A549 (cell line): ENCODE measurements at regions not wholly inside any gene's neighbourhood (a gene's known extent, or its start where the extent isn't known, plus 50 kb on each side); places are given as distances from the start of the nearest gene placed in this dataset.

Experiments used
- ATAC-seq, 2 experiments: fragments of 200-7000 bp in 1 of 2; fragments of >200 bp in 1 of 2; cut with Nextera tagmentation in 1 of 2; cut with Tn5 transposase in 1 of 2; 3 replicates each; pipeline versions ENCODE4 v1.8.0 to v1.9.1; 2018 to 2020; ENCODE audit warnings: mild to moderate bottlenecking in 1 of 2, moderate library complexity in 1 of 2
- CTCF ChIA-PET: fragments of 300-600 bp; sonication (Branson Sonifier 250); formaldehyde crosslinking; extraction: SDS; loops from one replicate; lab custom pipeline; 2021; ENCODE audit warnings: antibody characterized with exemption, inconsistent platforms; lab: Yijun Ruan, JAX
- POLR2A ChIA-PET: fragments of 350-600 bp; formaldehyde crosslinking; extraction: SDS; loops from one replicate; lab custom pipeline; 2021; ENCODE audit warnings: antibody characterized with exemption, inconsistent platforms; lab: Yijun Ruan, JAX
- DNase-seq, 2 experiments: peaks; one replicate each; pipeline versions ENCODE4 v3.0.0 to v3.0.0-alpha.2; 2011 to 2016; ENCODE audit warnings: low read depth in 1 of 2, low spot score in 1 of 2
- FAIRE-seq: peaks from 2 replicates; lab custom pipeline; 2011; peaks lifted over from hg19 to GRCh38; lab: Jason Lieb, UNC
- H3K27ac ChIP-seq, 2 experiments: fragments of >200 bp; sonication (Bioruptor Twin); formaldehyde crosslinking; 3 replicates each; pipeline ENCODE4 v1.5.1; 2016 to 2017
- H3K4me1 ChIP-seq: fragments of >200 bp; sonication (Bioruptor Twin); formaldehyde crosslinking; 3 replicates; pipeline ENCODE4 v1.6.1; 2016
- H3K4me2 ChIP-seq: fragments of >200 bp; sonication (Bioruptor Twin); formaldehyde crosslinking; 3 replicates; pipeline ENCODE4 v1.6.1; 2016
- H3K4me3 ChIP-seq: fragments of >200 bp; sonication (Bioruptor Twin); formaldehyde crosslinking; 3 replicates; pipeline ENCODE4 v1.5.1; 2016
- H3K9me3 ChIP-seq: fragments of >200 bp; sonication (Bioruptor Twin); formaldehyde crosslinking; 3 replicates; pipeline ENCODE4 v1.6.1; 2016
- CBX8 ChIP-seq: fragments of 200-600 bp; sonication (generic); IDR thresholded peaks from 2 replicates; pipeline ENCODE4 v1.6.1; 2016
- CEBPB ChIP-seq, 2 experiments: fragments of >200 bp in 1 of 2; sonication (Bioruptor Twin) in 1 of 2; formaldehyde crosslinking in 1 of 2; IDR thresholded peaks; 2 replicates each; pipeline ENCODE4 v1.6.1; 2012 to 2016
- EHF ChIP-seq: fragments of 250-450 bp; sonication (Bioruptor Pico); IDR thresholded peaks from 2 replicates; pipeline ENCODE4 v1.5.0; 2020; ENCODE audit warnings: mild to moderate bottlenecking
- EHMT2 ChIP-seq: fragments of 200-600 bp; sonication (generic); IDR thresholded peaks from 2 replicates; pipeline ENCODE4 v1.6.1; 2016; ENCODE audit warnings: antibody characterized with exemption, low read depth, mild to moderate bottlenecking, moderate library complexity
- FOSL2 ChIP-seq, 2 experiments: fragments of 450-650 bp in 1 of 2; fragments of >200 bp in 1 of 2; sonication (Bioruptor Twin) in 1 of 2; formaldehyde crosslinking; IDR thresholded peaks; 2 replicates each; pipeline versions ENCODE4 v1.5.0 to v1.6.1; 2016 to 2020; ENCODE audit warnings: mild to moderate bottlenecking in 1 of 2, moderate library complexity in 1 of 2
- FOXS1 ChIP-seq: fragments of 250-450 bp; sonication (Bioruptor Pico); IDR thresholded peaks from 2 replicates; pipeline ENCODE4 v1.5.0; 2020; ENCODE audit warnings: mild to moderate bottlenecking, moderate library complexity
- HEYL ChIP-seq: fragments of 250-450 bp; sonication (Bioruptor Pico); IDR thresholded peaks from 2 replicates; pipeline ENCODE4 v1.8.0; 2021; ENCODE audit warnings: mild to moderate bottlenecking, moderate library complexity
- HMGXB4 ChIP-seq: fragments of 250-450 bp; sonication (Bioruptor Pico); IDR thresholded peaks from 2 replicates; pipeline ENCODE4 v1.5.0; 2021; ENCODE audit warnings: mild to moderate bottlenecking, moderate library complexity, borderline replicate concordance
- HOXB5 ChIP-seq: fragments of 250-450 bp; sonication (Bioruptor Pico); IDR thresholded peaks from 2 replicates; pipeline ENCODE4 v1.5.0; 2020; ENCODE audit warnings: mild to moderate bottlenecking, moderate library complexity
- JUN ChIP-seq, 2 experiments: fragments of >200 bp; sonication (Bioruptor Twin); formaldehyde crosslinking; IDR thresholded peaks; 2 replicates in 1 of 2; 3 replicates in 1 of 2; pipeline ENCODE4 v1.6.1; 2016 to 2017
- KDM1A ChIP-seq: fragments of 200-600 bp; sonication (generic); IDR thresholded peaks from 2 replicates; pipeline ENCODE4 v1.6.1; 2016; ENCODE audit warnings: low read depth, mild to moderate bottlenecking
- KDM5A ChIP-seq: fragments of 200-600 bp; sonication (generic); IDR thresholded peaks from 2 replicates; pipeline ENCODE4 v1.6.1; 2016; ENCODE audit warnings: antibody characterized with exemption, mild to moderate bottlenecking
- MYC ChIP-seq: IDR thresholded peaks from 2 replicates; pipeline ENCODE4 v1.6.1; 2012; ENCODE audit warnings: mild to moderate bottlenecking, inconsistent platforms, low read length, improper control_type of control experiment, borderline replicate concordance
- PHF8 ChIP-seq: fragments of 200-600 bp; sonication (generic); IDR thresholded peaks from 2 replicates; pipeline ENCODE4 v1.6.1; 2016; ENCODE audit warnings: low read depth, mild to moderate bottlenecking, antibody characterized with exemption, moderate library complexity, borderline replicate concordance
- RAD21 ChIP-seq, 2 experiments: fragments of >200 bp in 1 of 2; sonication (Bioruptor Twin) in 1 of 2; formaldehyde crosslinking in 1 of 2; IDR thresholded peaks in 1 of 2; conservative IDR thresholded peaks in 1 of 2; 2 replicates in 1 of 2; 3 replicates in 1 of 2; pipeline ENCODE4 v1.6.1; 2012 to 2018; ENCODE audit warnings: inconsistent platforms in 1 of 2
- RARB ChIP-seq: fragments of 250-450 bp; sonication (Bioruptor Pico); IDR thresholded peaks from 2 replicates; pipeline ENCODE4 v1.8.0; 2021; ENCODE audit warnings: mild to moderate bottlenecking, moderate library complexity
- SMC3 ChIP-seq: fragments of >200 bp; sonication (Bioruptor Twin); formaldehyde crosslinking; IDR thresholded peaks from 3 replicates; pipeline ENCODE4 v1.6.1; 2018; ENCODE audit warnings: inconsistent platforms
- SREBF2 ChIP-seq: fragments of 450-650 bp; IDR thresholded peaks from 2 replicates; pipeline ENCODE4 v1.6.1; 2014; ENCODE audit warnings: mild to moderate bottlenecking, moderate library complexity
- ZNF302 ChIP-seq: fragments of 250-450 bp; sonication (Bioruptor Pico); IDR thresholded peaks from 2 replicates; pipeline ENCODE4 v1.9.0; 2021; ENCODE audit warnings: inconsistent platforms, mild to moderate bottlenecking, moderate library complexity
- WGBS: methylation state at CpG from one replicate; pipeline ENCODE4 v1.1.6; 2017; ENCODE audit errors: missing lambda C conversion rate; 5-methylcytosine and 5-hydroxymethylcytosine counted together
- TF ChIP-seq, protein P1 (sequence below): fragments of 200-600 bp; sonication (generic); IDR thresholded peaks from 2 replicates; pipeline ENCODE4 v1.6.1; 2016; ENCODE audit warnings: antibody characterized with exemption, mild to moderate bottlenecking, moderate library complexity
- TF ChIP-seq, protein P2 (sequence below): fragments of >200 bp; sonication (Bioruptor Twin); formaldehyde crosslinking; IDR thresholded peaks from 2 replicates; pipeline ENCODE4 v1.6.1; 2016
- TF ChIP-seq, protein P3 (sequence below): IDR thresholded peaks from 2 replicates; pipeline ENCODE4 v1.6.1; 2012

GRCh38 chr10:36383349-36383748 is 741.3 kb upstream of the FZD8 start:
- H3K4me3 ChIP-seq: no peak overlapping the region
- no peak for TF ChIP-seq SREBF2
- no peak for TF ChIP-seq PHF8
- TF ChIP-seq RAD21 (conservative IDR thresholded peaks at IDR 0.05 in 1 of 2, IDR thresholded peaks at IDR 0.05 in 1 of 2): no peak
- no peak for TF ChIP-seq CEBPB (IDR thresholded peaks at IDR 0.05)
- TF ChIP-seq KDM1A: no peak
- TF ChIP-seq KDM5A: no peak
- no peak for TF ChIP-seq FOXS1 (CRISPR knock-in tag)
- TF ChIP-seq SMC3: no peak
- TF ChIP-seq, protein P1, sequence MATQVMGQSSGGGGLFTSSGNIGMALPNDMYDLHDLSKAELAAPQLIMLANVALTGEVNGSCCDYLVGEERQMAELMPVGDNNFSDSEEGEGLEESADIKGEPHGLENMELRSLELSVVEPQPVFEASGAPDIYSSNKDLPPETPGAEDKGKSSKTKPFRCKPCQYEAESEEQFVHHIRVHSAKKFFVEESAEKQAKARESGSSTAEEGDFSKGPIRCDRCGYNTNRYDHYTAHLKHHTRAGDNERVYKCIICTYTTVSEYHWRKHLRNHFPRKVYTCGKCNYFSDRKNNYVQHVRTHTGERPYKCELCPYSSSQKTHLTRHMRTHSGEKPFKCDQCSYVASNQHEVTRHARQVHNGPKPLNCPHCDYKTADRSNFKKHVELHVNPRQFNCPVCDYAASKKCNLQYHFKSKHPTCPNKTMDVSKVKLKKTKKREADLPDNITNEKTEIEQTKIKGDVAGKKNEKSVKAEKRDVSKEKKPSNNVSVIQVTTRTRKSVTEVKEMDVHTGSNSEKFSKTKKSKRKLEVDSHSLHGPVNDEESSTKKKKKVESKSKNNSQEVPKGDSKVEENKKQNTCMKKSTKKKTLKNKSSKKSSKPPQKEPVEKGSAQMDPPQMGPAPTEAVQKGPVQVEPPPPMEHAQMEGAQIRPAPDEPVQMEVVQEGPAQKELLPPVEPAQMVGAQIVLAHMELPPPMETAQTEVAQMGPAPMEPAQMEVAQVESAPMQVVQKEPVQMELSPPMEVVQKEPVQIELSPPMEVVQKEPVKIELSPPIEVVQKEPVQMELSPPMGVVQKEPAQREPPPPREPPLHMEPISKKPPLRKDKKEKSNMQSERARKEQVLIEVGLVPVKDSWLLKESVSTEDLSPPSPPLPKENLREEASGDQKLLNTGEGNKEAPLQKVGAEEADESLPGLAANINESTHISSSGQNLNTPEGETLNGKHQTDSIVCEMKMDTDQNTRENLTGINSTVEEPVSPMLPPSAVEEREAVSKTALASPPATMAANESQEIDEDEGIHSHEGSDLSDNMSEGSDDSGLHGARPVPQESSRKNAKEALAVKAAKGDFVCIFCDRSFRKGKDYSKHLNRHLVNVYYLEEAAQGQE: no peak
- no peak for TF ChIP-seq CBX8
- TF ChIP-seq, protein P2, sequence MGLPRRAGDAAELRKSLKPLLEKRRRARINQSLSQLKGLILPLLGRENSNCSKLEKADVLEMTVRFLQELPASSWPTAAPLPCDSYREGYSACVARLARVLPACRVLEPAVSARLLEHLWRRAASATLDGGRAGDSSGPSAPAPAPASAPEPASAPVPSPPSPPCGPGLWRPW: no peak
- FAIRE-seq: no peak
- DNase-seq: no peak
- 54% methylated on average over 3 of the region's 3 CpGs for WGBS
- no peak for ATAC-seq
- ChIA-PET CTCF (interaction anchor here (2.0 kb wide), 1 partner anchor 12 kb away, joined by 5 read pairs; no protein-coding TSS in a partner anchor), POLR2A (no interaction called here)
- no peak overlapping the region for H3K4me2 ChIP-seq
- H3K4me1 ChIP-seq: no peaks in the 10 kb centered on the region
- H3K27ac ChIP-seq: no peak overlapping the region
- H3K9me3 ChIP-seq: no peaks in the 10 kb centered on the region

GRCh38 chr10:36381748-36382147 is 739.7 kb upstream of the FZD8 start:
- no peak overlapping the region for H3K4me3 ChIP-seq
- FAIRE-seq (no peak), ATAC-seq (no peak), DNase-seq (no peak)
- 0% methylated on average over 1 of the region's 1 CpG for WGBS
- H3K4me1 ChIP-seq: no peaks in the 10 kb centered on the region
- CTCF ChIA-PET: no interaction called here
- POLR2A ChIA-PET: no interaction called here
- no peak overlapping the region for H3K27ac ChIP-seq
- H3K9me3 ChIP-seq: no peaks in the 10 kb centered on the region
- no peak for TF ChIP-seq HEYL (CRISPR knock-in tag)
- no peak for TF ChIP-seq FOXS1 (CRISPR knock-in tag)
- TF ChIP-seq HOXB5 (CRISPR knock-in tag): no peak
- TF ChIP-seq PHF8: no peak
- TF ChIP-seq MYC: no peak
- TF ChIP-seq FOSL2 (IDR thresholded peaks at IDR 0.05): no peak
- TF ChIP-seq FOSL2 (CRISPR knock-in tag; IDR thresholded peaks at IDR 0.05): no peak
- no peak for TF ChIP-seq ZNF302 (CRISPR knock-in tag)
- TF ChIP-seq RARB (CRISPR knock-in tag): no peak
- no peak for TF ChIP-seq EHMT2
- TF ChIP-seq JUN (IDR thresholded peaks at IDR 0.05): no peak
- no peak for TF ChIP-seq CEBPB (IDR thresholded peaks at IDR 0.05)
- no peak for TF ChIP-seq HMGXB4 (CRISPR knock-in tag)
- no peak for TF ChIP-seq EHF
- TF ChIP-seq, protein P3, sequence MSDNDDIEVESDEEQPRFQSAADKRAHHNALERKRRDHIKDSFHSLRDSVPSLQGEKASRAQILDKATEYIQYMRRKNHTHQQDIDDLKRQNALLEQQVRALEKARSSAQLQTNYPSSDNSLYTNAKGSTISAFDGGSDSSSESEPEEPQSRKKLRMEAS: no peak
- no peak overlapping the region for H3K4me2 ChIP-seq
